OCI-LY1 (cell line): ENCODE measurements at regions not wholly inside any gene's neighbourhood (a gene's known extent, or its start where the extent isn't known, plus 50 kb on each side); places are given as distances from the start of the nearest gene placed in this dataset.

ENCODE experiments used
- H2AFZ ChIP-seq: fragments of 200-600 bp; sonication (generic), shearing (Covaris generic); 2 replicates; pipeline ENCODE4 v1.6.0; 2014; ENCODE audit warnings: antibody characterized with exemption, mild to moderate bottlenecking, low read length
- H3F3A ChIP-seq: fragments of 200-600 bp; sonication (generic), shearing (Covaris generic); 2 replicates; pipeline ENCODE4 v1.6.0; 2014; ENCODE audit warnings: mild to moderate bottlenecking, antibody characterized with exemption, low read length, moderate library complexity; ENCODE audit not compliant: insufficient read depth
- H3K27ac ChIP-seq: fragments of 200-600 bp; sonication (generic); 2 replicates; pipeline ENCODE4 v1.5.1; 2014; ENCODE audit warnings: low read length, mixed run types, mild to moderate bottlenecking, low read depth; ENCODE audit not compliant: poor library complexity, severe bottlenecking
- H3K27me3 ChIP-seq: fragments of 200-600 bp; sonication (generic); 2 replicates; pipeline ENCODE4 v1.6.0; 2014; ENCODE audit warnings: antibody characterized with exemption, mild to moderate bottlenecking, low read length, moderate library complexity; ENCODE audit not compliant: insufficient read depth
- H3K36me3 ChIP-seq: fragments of 200-600 bp; sonication (generic); 2 replicates; pipeline ENCODE4 v1.6.1; 2014; ENCODE audit warnings: mild to moderate bottlenecking, antibody characterized with exemption, low read length, moderate library complexity, mixed read lengths; ENCODE audit not compliant: insufficient read depth
- H3K4me1 ChIP-seq: fragments of 200-600 bp; sonication (generic); 2 replicates; pipeline ENCODE4 v1.5.1; 2014; ENCODE audit warnings: mild to moderate bottlenecking, low read length, moderate library complexity; ENCODE audit not compliant: insufficient read depth, severe bottlenecking
- H3K4me2 ChIP-seq: fragments of 200-600 bp; sonication (generic), shearing (Covaris generic); 2 replicates; pipeline ENCODE4 v1.6.1; 2014; ENCODE audit warnings: low read length
- H3K4me3 ChIP-seq: fragments of 200-600 bp; sonication (generic); 2 replicates; pipeline ENCODE4 v1.5.1; 2014; ENCODE audit warnings: low read length, low read depth, mild to moderate bottlenecking, mixed read lengths; ENCODE audit not compliant: poor library complexity, severe bottlenecking
- H3K79me2 ChIP-seq: fragments of 200-600 bp; shearing (Covaris generic); 2 replicates; pipeline ENCODE4 v1.6.1; 2016; ENCODE audit warnings: mixed run types, low read length, mixed read lengths; ENCODE audit not compliant: insufficient read depth
- H3K9ac ChIP-seq: fragments of 200-600 bp; sonication (generic), shearing (Covaris generic); 2 replicates; pipeline ENCODE4 v1.6.1; 2014; ENCODE audit warnings: mild to moderate bottlenecking, low read length, mixed read lengths
- H3K9me2 ChIP-seq: fragments of 200-600 bp; sonication (generic), shearing (Covaris generic); 2 replicates; pipeline ENCODE4 v1.6.1; 2014; ENCODE audit warnings: low read depth, mild to moderate bottlenecking, low read length, mixed read lengths
- H3K9me3 ChIP-seq: fragments of 200-600 bp; shearing (Covaris generic); 2 replicates; pipeline ENCODE4 v1.6.1; 2014; ENCODE audit warnings: low read length, mixed read lengths
- H4K20me1 ChIP-seq: fragments of 200-600 bp; sonication (generic), shearing (Covaris generic); 2 replicates; pipeline ENCODE4 v1.6.0; 2016; ENCODE audit warnings: mild to moderate bottlenecking, low read length; ENCODE audit not compliant: insufficient read depth
- EZH2 ChIP-seq: fragments of 200-600 bp; sonication (generic), shearing (Covaris generic); IDR thresholded peaks from 2 replicates; pipeline ENCODE4 v1.8.0; 2017; ENCODE audit warnings: borderline replicate concordance, mixed run types, mild to moderate bottlenecking, antibody characterized with exemption, low read length, moderate library complexity, mixed read lengths
- TF ChIP-seq, protein P1 (sequence below): fragments of 200-600 bp; sonication (generic), shearing (Covaris generic); IDR thresholded peaks from 2 replicates; pipeline ENCODE4 v1.5.1; 2017; ENCODE audit warnings: mild to moderate bottlenecking, antibody characterized with exemption, low read length, moderate library complexity, mixed read lengths

DNA sequence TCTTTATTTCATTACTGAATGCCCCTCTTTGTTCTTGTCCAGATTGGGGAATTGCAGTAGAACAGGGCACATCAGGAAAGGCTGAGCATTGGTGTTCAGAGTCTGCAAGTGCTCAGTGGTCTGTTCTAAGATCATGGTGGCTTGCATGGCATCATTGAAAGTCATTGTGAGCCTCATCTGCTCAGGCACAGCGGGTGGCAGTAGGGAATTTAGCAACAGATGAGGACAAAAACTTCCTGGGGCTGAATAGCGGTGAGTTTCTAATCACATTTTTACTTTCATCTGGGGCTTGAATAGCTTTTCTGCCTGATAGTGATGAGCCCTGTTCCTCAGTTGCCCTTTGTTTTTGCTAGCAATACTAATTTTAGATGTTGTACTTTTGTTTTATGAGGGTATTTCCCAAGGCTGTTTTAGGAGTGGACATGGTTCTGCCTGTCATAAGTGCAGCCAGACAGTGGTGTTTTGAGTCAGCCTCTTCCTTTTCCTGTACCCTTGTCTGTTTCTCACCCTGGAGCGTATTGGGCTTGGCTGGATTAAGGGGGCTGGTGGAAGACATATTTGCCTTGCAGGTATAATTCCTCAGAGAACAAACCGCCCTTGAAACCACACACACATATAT lies 127.2 kb upstream of the IL12A start:
- H3K4me2 ChIP-seq: no peak overlapping the region
- no peak overlapping the region for H3K27ac ChIP-seq
- no peaks in the 10 kb centered on the region for H3K9me3 ChIP-seq
- H3K9me2 ChIP-seq: no peaks in the 10 kb centered on the region
- H4K20me1 ChIP-seq: no peaks in the 10 kb centered on the region
- H3F3A ChIP-seq: no peaks in the 10 kb centered on the region
- no peak overlapping the region for H2AFZ ChIP-seq
- H3K4me1 ChIP-seq: no peaks in the 10 kb centered on the region
- no peak overlapping the region for H3K9ac ChIP-seq
- H3K79me2 ChIP-seq: no peaks in the 10 kb centered on the region
- H3K27me3 ChIP-seq: no peaks in the 10 kb centered on the region
- TF ChIP-seq, protein P1, sequence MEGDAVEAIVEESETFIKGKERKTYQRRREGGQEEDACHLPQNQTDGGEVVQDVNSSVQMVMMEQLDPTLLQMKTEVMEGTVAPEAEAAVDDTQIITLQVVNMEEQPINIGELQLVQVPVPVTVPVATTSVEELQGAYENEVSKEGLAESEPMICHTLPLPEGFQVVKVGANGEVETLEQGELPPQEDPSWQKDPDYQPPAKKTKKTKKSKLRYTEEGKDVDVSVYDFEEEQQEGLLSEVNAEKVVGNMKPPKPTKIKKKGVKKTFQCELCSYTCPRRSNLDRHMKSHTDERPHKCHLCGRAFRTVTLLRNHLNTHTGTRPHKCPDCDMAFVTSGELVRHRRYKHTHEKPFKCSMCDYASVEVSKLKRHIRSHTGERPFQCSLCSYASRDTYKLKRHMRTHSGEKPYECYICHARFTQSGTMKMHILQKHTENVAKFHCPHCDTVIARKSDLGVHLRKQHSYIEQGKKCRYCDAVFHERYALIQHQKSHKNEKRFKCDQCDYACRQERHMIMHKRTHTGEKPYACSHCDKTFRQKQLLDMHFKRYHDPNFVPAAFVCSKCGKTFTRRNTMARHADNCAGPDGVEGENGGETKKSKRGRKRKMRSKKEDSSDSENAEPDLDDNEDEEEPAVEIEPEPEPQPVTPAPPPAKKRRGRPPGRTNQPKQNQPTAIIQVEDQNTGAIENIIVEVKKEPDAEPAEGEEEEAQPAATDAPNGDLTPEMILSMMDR: no peak
- no peak for TF ChIP-seq EZH2
- H3K36me3 ChIP-seq: no peaks in the 10 kb centered on the region
- H3K4me3 ChIP-seq: no peak overlapping the region

DNA sequence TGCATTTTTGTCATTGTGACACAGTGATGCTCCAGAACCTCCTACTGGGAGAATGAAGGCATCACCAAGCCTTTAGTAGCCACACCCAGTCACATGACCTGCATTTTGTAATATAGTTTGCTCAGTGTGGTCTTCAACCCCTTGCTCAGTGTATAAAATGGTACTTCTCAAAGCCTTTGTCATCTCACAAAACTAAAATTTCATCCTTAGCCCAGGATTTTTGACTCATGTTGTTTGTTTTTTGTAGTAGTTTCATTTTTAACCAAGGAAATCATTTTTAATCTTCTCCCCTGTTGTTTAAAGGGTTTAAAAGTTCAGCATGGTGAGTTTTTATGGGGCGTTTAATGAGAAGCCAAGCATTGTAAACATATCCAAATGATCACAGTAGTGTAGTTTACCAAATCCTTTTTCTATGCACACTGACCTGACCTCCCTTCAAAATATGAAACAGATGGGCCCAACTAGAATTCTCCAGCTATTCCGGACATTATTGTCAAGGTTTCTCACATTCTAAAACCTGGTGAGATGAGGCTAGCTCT lies 123.5 kb upstream of the IL12A start:
- no peak overlapping the region for H3K9ac ChIP-seq
- no peaks in the 10 kb centered on the region for H3K9me3 ChIP-seq
- TF ChIP-seq EZH2: no peak
- TF ChIP-seq, protein P1: no peak
- no peak overlapping the region for H3K27ac ChIP-seq
- H2AFZ ChIP-seq: no peak overlapping the region
- H4K20me1 ChIP-seq: no peaks in the 10 kb centered on the region
- no peak overlapping the region for H3K4me3 ChIP-seq
- H3K9me2 ChIP-seq: no peaks in the 10 kb centered on the region
- H3K4me1 ChIP-seq: no peaks in the 10 kb centered on the region
- H3K36me3 ChIP-seq: no peaks in the 10 kb centered on the region
- no peaks in the 10 kb centered on the region for H3F3A ChIP-seq
- no peaks in the 10 kb centered on the region for H3K79me2 ChIP-seq
- H3K4me2 ChIP-seq: no peak overlapping the region
- no peaks in the 10 kb centered on the region for H3K27me3 ChIP-seq

DNA sequence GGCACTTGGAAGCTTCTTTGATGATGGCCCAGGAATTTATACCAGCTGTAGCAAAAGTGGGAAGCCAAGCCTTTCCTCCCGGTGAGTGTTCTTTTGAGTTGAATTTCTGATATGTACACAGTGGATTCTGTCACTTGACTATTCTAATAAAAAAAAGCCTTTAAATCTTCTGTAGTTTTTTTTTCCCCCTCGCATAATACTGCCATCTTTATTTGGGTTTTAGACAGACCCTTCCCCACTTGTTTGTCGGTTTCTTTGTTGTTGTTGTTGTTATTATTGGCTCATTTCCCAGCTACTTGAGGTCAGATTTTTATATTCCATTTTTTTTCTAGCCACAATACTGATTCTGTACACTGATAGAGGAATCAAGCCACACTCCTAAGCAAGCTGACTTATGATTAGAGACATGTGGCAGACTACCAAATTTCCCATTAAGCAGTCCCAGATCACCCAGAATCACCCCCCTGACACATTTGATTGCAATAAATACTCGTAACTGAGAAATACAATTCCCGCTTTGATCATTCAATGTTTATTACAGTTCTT lies 122.4 kb upstream of the IL12A start:
- H3K9me3 ChIP-seq: no peaks in the 10 kb centered on the region
- H3K79me2 ChIP-seq: no peaks in the 10 kb centered on the region
- TF ChIP-seq EZH2: no peak
- TF ChIP-seq, protein P1: no peak
- no peak overlapping the region for H3K4me2 ChIP-seq
- no peaks in the 10 kb centered on the region for H3K9me2 ChIP-seq
- H2AFZ ChIP-seq: no peak overlapping the region
- no peaks in the 10 kb centered on the region for H3K4me1 ChIP-seq
- H3K36me3 ChIP-seq: no peaks in the 10 kb centered on the region
- H3K27me3 ChIP-seq: no peaks in the 10 kb centered on the region
- H3K9ac ChIP-seq: no peak overlapping the region
- H3K27ac ChIP-seq: no peak overlapping the region
- H3K4me3 ChIP-seq: no peak overlapping the region
- H4K20me1 ChIP-seq: no peaks in the 10 kb centered on the region
- H3F3A ChIP-seq: no peaks in the 10 kb centered on the region
